Sigmoid colon (tissue), 3 donors: ENCODE measurements at regions not wholly inside any gene's neighbourhood (a gene's known extent, or its start where the extent isn't known, plus 50 kb on each side); places are given as distances from the start of the nearest gene placed in this dataset.

Experiments used
- CTCF ChIP-seq, 4 experiments: fragments of 450-650 bp in 3 of 4; fragments of 200-600 bp in 1 of 4; IDR thresholded peaks; one replicate each; pipeline ENCODE4 v1.5.1; 2016 to 2019; ENCODE audit warnings: antibody characterized with exemption in 4 of 4, mild to moderate bottlenecking in 3 of 4, moderate library complexity in 2 of 4
- POLR2A ChIP-seq, 2 donors: fragments of 450-650 bp; IDR thresholded peaks; one replicate each; pipeline ENCODE4 v1.6.1; 2016; ENCODE audit warnings: antibody characterized with exemption in 2 of 2, mild to moderate bottlenecking in 2 of 2, moderate library complexity in 2 of 2

GRCh38 chr14:22390824-22391461, 198.1 kb downstream of the DAD1 start:
- TF ChIP-seq CTCF (IDR thresholded peaks at IDR 0.05) (no peak), POLR2A (IDR thresholded peaks at IDR 0.05) (no peak)
